ENCODE measurements at regions not wholly inside any gene's neighbourhood (a gene's known extent, or its start where the extent isn't known, plus 50 kb on each side); places are given as distances from the start of the nearest gene placed in this dataset.

DNA sequence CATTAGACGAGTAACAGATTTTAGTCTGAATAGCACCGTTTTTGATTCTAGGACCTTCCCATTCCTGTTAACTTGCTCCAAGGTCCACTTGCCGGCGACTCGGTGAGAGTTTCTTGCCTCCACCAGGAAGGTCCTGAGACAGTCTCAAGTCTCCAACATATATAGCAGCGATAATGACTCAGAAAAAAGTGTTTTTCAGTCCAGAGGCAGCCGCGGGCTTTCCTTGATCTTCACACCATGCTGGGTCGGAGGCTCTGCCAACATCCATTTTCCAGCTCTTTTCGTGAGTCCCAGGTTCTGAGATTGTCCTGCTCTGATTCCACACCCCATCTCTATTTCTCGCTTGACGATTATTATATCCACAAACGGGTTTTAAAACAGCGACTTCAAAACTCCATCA lies 170.5 kb downstream of the GPX5 start:
- intact Hi-C loops (cut with micrococcal nuclease; ENCODE audit: unreplicated experiment), result no loop called here
- ChIA-PET POLR2A (ENCODE audit: low non-redundant PET) (no interaction called here), CTCF (no interaction called here)
- H3K4me3 ChIP-seq (ENCODE audit: low read depth, low read length, poor library complexity, severe bottlenecking), result no peak overlapping the region
- H3K36me3 ChIP-seq (ENCODE audit: insufficient read depth, low read length, poor library complexity, severe bottlenecking), result no peaks in the 10 kb centered on the region
- H3K9me3 ChIP-seq (ENCODE audit: low read depth, low read length, poor library complexity, severe bottlenecking), result no peaks in the 10 kb centered on the region
- TF ChIP-seq, protein P1, sequence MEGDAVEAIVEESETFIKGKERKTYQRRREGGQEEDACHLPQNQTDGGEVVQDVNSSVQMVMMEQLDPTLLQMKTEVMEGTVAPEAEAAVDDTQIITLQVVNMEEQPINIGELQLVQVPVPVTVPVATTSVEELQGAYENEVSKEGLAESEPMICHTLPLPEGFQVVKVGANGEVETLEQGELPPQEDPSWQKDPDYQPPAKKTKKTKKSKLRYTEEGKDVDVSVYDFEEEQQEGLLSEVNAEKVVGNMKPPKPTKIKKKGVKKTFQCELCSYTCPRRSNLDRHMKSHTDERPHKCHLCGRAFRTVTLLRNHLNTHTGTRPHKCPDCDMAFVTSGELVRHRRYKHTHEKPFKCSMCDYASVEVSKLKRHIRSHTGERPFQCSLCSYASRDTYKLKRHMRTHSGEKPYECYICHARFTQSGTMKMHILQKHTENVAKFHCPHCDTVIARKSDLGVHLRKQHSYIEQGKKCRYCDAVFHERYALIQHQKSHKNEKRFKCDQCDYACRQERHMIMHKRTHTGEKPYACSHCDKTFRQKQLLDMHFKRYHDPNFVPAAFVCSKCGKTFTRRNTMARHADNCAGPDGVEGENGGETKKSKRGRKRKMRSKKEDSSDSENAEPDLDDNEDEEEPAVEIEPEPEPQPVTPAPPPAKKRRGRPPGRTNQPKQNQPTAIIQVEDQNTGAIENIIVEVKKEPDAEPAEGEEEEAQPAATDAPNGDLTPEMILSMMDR (conservative IDR thresholded peaks at IDR 0.05; ENCODE audit: low read depth, low read length), result no peak
- no peak for TF ChIP-seq EZH2 (IDR thresholded peaks at IDR 0.05; ENCODE audit: borderline replicate concordance, low read depth, low read length, poor library complexity, severe bottlenecking)
- BruUV-seq (replicated peaks), result no TSS peak
- H3K27ac ChIP-seq (ENCODE audit: low read depth, low read length, poor library complexity, severe bottlenecking), result no peak overlapping the region
- no peak for DNase-seq (ENCODE audit: low spot score)
- no peaks in the 10 kb centered on the region for H3K27me3 ChIP-seq (replicated peaks; ENCODE audit: insufficient read depth, low read depth, low read length, poor library complexity)
- no peaks in the 10 kb centered on the region for H3K4me1 ChIP-seq (ENCODE audit: insufficient read depth, low read length, poor library complexity, severe bottlenecking)

DNA sequence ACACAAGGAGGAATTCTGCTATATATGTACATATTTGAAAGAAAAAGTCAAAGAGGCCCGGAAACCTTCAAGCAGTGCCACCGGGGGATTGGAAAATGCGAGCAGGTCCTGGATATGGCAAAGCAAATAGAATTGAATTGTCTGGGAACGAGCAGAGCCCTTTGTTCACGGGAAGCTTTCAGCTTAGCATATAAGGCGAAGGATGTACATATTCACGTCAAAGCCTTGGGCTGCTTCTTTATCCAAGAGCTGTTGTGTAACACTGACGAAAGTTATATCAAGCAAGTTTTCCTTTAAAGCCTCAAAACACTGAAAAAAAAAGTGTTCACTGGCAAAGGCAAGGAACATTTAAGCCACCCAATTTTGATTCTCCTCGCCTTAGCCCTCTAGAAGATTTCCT lies 171.0 kb downstream of the GPX5 start:
- POLR2A ChIA-PET (ENCODE audit: low non-redundant PET), result no interaction called here
- CTCF ChIA-PET, result no interaction called here
- Histone ChIP-seq H3K4me3 (ENCODE audit: low read depth, low read length, poor library complexity, severe bottlenecking) (no peak overlapping the region), H3K4me1 (ENCODE audit: insufficient read depth, low read length, poor library complexity, severe bottlenecking) (no peaks in the 10 kb centered on the region), H3K9me3 (ENCODE audit: low read depth, low read length, poor library complexity, severe bottlenecking) (no peaks in the 10 kb centered on the region), H3K27me3 (replicated peaks; ENCODE audit: insufficient read depth, low read depth, low read length, poor library complexity) (no peaks in the 10 kb centered on the region), H3K36me3 (ENCODE audit: insufficient read depth, low read length, poor library complexity, severe bottlenecking) (no peaks in the 10 kb centered on the region), H3K27ac (ENCODE audit: low read depth, low read length, poor library complexity, severe bottlenecking) (no peak overlapping the region)
- no peak for DNase-seq (ENCODE audit: low spot score)
- intact Hi-C loops (cut with micrococcal nuclease; ENCODE audit: unreplicated experiment), result no loop called here
- BruUV-seq (replicated peaks), result no TSS peak
- TF ChIP-seq EZH2 (IDR thresholded peaks at IDR 0.05; ENCODE audit: borderline replicate concordance, low read depth, low read length, poor library complexity, severe bottlenecking), result no peak
- TF ChIP-seq, protein P1 (conservative IDR thresholded peaks at IDR 0.05; ENCODE audit: low read depth, low read length), result no peak

DNA sequence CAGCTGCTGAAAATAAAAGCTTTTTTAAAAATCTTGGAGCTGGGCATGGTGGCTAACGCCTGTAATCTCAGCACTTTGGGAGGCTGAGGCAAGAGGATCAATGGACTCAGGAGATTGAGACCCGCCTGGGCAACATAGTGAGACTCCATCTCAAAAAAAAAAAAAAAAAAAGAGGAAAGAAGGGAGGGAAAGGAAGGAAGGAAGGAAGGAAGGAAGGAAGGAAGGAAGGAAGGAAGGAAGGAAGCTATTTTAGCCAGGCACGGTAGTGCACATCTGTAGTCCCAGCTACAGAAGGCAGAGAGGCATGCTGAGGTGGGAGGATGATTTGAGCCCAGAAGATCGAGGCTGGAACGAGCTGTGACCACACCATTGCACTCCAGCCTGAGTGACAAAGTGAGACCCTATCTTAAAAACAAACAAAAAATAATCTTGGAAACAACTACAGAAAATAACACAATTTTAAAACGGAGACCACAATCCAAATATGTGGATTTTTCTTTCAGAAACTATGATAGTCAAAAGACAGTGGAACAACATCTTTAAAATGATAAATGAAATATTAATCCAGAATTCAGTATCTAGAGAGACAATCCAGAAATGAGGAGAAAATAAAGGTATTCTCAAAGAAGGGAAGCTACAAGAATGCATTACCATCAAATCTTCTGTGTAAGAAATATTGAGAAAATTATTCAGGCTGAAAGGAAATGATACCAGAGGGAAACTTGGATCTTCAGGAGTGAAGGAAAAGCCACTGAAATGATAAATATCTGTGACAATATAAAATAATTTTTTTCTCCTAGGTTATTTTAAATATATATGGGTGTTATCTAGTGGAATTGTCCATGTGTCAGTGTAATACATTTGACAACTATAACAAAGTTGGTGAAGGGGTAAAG lies 182.0 kb downstream of the GPX5 start:
- ChIA-PET CTCF (no interaction called here), POLR2A (ENCODE audit: low non-redundant PET) (interaction anchor here (0.6 kb wide), 1 partner anchor 1583 kb away, joined by 4 read pairs; no protein-coding TSS in a partner anchor)
- TF ChIP-seq, protein P1 (conservative IDR thresholded peaks at IDR 0.05; ENCODE audit: low read depth, low read length), result no peak
- no peak for TF ChIP-seq EZH2 (IDR thresholded peaks at IDR 0.05; ENCODE audit: borderline replicate concordance, low read depth, low read length, poor library complexity, severe bottlenecking)
- no peak for DNase-seq (ENCODE audit: low spot score)
- intact Hi-C loops (cut with micrococcal nuclease; ENCODE audit: unreplicated experiment), result no loop called here
- Histone ChIP-seq H3K27ac (ENCODE audit: low read depth, low read length, poor library complexity, severe bottlenecking) (no peak overlapping the region), H3K36me3 (ENCODE audit: insufficient read depth, low read length, poor library complexity, severe bottlenecking) (no peaks in the 10 kb centered on the region), H3K9me3 (ENCODE audit: low read depth, low read length, poor library complexity, severe bottlenecking) (peaks cover 20% of the 10 kb centered on the region), H3K27me3 (replicated peaks; ENCODE audit: insufficient read depth, low read depth, low read length, poor library complexity) (no peaks in the 10 kb centered on the region), H3K4me3 (ENCODE audit: low read depth, low read length, poor library complexity, severe bottlenecking) (no peak overlapping the region), H3K4me1 (ENCODE audit: insufficient read depth, low read length, poor library complexity, severe bottlenecking) (no peaks in the 10 kb centered on the region)
- no TSS peak for BruUV-seq (replicated peaks)
